ENCODE measurements at regions not wholly inside any gene's neighbourhood (a gene's known extent, or its start where the extent isn't known, plus 50 kb on each side); places are given as distances from the start of the nearest gene placed in this dataset.

DNA sequence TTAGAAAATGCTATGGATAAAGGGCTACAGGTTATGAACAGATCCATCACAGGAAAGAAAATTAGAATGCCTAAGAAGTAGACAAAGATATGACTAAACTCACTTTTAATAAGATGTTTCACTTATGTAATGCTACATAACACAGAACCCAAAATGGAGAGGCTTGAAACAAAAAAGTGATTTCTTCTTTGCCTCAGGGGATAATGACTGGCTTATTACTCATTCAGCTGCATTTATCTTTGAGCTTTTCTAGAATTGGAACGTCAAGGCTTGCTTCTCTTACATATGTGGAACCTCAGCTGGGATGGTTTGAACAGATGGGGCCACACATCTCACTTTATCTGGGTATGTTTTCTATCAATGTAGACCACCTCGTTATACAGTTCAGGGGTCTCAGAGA is 120.6 kb upstream of the EPHA3 start:
- Histone ChIP-seq H3K4me3 (no peak overlapping the region), H3K36me3 (no peaks in the 10 kb centered on the region), H3K9me3 (no peaks in the 10 kb centered on the region), H3K27ac (no peak overlapping the region), H3K27me3 (no peaks in the 10 kb centered on the region), H3K4me1 (no peaks in the 10 kb centered on the region)
- no peak for DNase-seq
- TF ChIP-seq, protein P1, sequence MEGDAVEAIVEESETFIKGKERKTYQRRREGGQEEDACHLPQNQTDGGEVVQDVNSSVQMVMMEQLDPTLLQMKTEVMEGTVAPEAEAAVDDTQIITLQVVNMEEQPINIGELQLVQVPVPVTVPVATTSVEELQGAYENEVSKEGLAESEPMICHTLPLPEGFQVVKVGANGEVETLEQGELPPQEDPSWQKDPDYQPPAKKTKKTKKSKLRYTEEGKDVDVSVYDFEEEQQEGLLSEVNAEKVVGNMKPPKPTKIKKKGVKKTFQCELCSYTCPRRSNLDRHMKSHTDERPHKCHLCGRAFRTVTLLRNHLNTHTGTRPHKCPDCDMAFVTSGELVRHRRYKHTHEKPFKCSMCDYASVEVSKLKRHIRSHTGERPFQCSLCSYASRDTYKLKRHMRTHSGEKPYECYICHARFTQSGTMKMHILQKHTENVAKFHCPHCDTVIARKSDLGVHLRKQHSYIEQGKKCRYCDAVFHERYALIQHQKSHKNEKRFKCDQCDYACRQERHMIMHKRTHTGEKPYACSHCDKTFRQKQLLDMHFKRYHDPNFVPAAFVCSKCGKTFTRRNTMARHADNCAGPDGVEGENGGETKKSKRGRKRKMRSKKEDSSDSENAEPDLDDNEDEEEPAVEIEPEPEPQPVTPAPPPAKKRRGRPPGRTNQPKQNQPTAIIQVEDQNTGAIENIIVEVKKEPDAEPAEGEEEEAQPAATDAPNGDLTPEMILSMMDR (IDR thresholded peaks at IDR 0.05) = no peak
- no peak for TF ChIP-seq POLR2A (IDR thresholded peaks at IDR 0.05)

DNA sequence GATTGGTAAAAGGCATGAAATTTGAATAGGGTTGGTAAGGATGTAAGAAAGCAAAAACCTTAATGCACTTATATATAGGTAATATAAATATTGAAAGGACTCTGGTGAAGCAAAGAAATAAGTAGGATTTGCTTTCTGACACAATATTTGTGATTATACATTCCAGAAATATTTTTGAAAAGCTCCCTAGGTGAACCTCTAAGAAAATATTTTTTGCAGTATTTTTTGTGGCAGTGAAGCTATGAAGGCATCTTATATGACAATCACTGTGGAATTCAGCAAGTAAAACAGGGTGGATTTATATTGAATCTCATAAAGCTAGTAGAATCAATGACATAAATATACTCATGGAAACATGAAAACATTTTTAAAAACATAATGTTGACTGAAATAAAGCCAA is 119.6 kb upstream of the EPHA3 start:
- no peak overlapping the region for H3K27ac ChIP-seq
- no peak for DNase-seq

DNA sequence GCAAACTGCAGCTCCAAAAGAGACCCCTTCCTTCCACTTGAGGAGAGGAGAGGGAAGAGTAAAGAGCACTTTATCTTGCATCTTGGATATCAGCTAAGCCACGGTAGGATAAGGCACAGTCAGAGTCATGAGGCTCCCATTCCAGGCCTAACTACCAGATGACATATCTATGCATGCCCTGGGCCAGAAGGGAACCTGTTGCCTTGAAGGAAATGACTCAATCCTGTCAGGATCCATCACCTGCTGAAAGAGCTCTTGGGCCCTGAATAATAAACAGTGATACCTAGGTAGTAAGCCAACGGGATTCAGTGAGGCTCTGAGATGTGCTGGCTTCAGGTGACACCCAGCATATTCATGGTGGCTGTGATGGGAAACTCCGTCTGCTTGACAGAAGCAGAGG is 118.5 kb upstream of the EPHA3 start:
- H3K27me3 ChIP-seq = no peaks in the 10 kb centered on the region
- DNase-seq = no peak
- no peak overlapping the region for H3K27ac ChIP-seq
- H3K9me3 ChIP-seq = no peaks in the 10 kb centered on the region
- H3K4me3 ChIP-seq = no peak overlapping the region
- no peak for TF ChIP-seq POLR2A (IDR thresholded peaks at IDR 0.05)
- TF ChIP-seq, protein P1 (IDR thresholded peaks at IDR 0.05) = no peak
- no peaks in the 10 kb centered on the region for H3K36me3 ChIP-seq
- H3K4me1 ChIP-seq = no peaks in the 10 kb centered on the region

More for the DNA sequence above, 119.6 kb upstream of the EPHA3 start:
- Histone ChIP-seq H3K36me3 (no peaks in the 10 kb centered on the region), H3K27me3 (no peaks in the 10 kb centered on the region), H3K4me1 (no peaks in the 10 kb centered on the region), H3K4me3 (no peak overlapping the region), H3K9me3 (no peaks in the 10 kb centered on the region)
- TF ChIP-seq POLR2A (IDR thresholded peaks at IDR 0.05) = no peak
- TF ChIP-seq, protein P1 (IDR thresholded peaks at IDR 0.05) = no peak

DNA sequence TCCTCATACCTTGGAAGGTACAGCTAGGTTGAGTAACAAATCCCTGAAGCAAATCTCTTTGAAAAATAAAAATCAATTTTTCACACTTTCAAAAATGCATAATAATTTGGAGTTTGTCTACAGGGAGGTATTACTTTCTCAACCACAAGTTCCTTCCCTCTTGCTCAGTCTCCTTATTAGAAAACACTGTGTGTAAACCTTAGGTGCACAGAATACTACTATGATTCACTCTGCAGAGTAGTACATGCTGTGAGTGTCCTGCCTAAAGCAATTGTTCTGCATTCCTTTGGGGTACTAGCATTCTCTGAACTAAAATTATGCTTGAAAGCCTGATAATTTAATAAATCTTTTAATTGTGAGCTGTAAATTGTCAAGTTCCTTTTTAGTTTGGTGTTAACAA is 115.9 kb upstream of the EPHA3 start:
- no peaks in the 10 kb centered on the region for H3K4me1 ChIP-seq
- no peak overlapping the region for H3K4me3 ChIP-seq
- no peaks in the 10 kb centered on the region for H3K9me3 ChIP-seq
- no peak overlapping the region for H3K27ac ChIP-seq
- TF ChIP-seq POLR2A (IDR thresholded peaks at IDR 0.05) = no peak
- TF ChIP-seq, protein P1 (IDR thresholded peaks at IDR 0.05) = no peak
- no peaks in the 10 kb centered on the region for H3K36me3 ChIP-seq
- no peaks in the 10 kb centered on the region for H3K27me3 ChIP-seq
- DNase-seq = no peak

DNA sequence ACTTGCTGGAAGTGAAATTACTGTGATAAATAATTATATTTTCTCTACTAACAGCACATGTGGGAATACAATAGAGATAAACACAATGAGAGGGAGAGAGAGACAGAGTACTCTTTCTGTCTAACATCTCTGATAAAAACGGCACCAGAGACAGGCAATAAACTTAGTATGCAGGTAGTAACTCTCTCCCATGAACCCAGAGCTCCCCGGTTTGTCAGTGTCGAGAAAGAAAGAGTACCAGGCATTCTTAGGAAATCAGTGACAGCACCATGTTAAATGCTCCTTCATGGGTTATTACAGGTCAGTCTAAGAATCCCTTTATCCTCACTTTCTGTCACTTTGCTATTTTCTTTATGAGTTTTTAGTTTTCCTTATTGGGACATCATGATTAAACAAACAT is 110.7 kb upstream of the EPHA3 start:
- Histone ChIP-seq H3K36me3 (no peaks in the 10 kb centered on the region), H3K4me3 (no peak overlapping the region), H3K4me1 (no peaks in the 10 kb centered on the region), H3K9me3 (no peaks in the 10 kb centered on the region), H3K27me3 (no peaks in the 10 kb centered on the region), H3K27ac (no peak overlapping the region)
- DNase-seq = no peak
- TF ChIP-seq, protein P1 (IDR thresholded peaks at IDR 0.05) = no peak
- no peak for TF ChIP-seq POLR2A (IDR thresholded peaks at IDR 0.05)

DNA sequence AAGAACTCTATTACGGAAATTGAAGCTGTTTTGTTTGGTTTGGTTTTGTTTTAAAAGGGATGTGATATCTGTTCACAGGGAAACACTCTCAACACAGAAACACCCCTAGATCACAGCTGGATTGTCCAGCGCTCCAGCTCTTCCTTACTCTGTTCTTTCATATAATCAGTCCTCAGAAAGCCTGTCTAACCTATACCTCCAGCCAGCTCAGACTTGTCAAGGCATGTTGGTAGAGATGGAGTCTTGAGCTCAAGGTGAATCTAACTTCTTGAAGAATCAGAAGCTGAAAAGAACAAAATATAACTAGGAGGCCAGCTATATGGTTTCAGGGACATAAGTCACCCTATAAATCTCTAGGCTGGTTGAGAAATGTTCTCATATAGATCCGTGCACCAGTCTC is 110.2 kb upstream of the EPHA3 start:
- DNase-seq = no peak
- no peak overlapping the region for H3K27ac ChIP-seq
- no peaks in the 10 kb centered on the region for H3K36me3 ChIP-seq
- H3K27me3 ChIP-seq = no peaks in the 10 kb centered on the region
- no peak overlapping the region for H3K4me3 ChIP-seq
- TF ChIP-seq, protein P1 (IDR thresholded peaks at IDR 0.05) = no peak
- no peak for TF ChIP-seq POLR2A (IDR thresholded peaks at IDR 0.05)
- no peaks in the 10 kb centered on the region for H3K4me1 ChIP-seq
- no peaks in the 10 kb centered on the region for H3K9me3 ChIP-seq
